HEK293 (cell line): ENCODE measurements at regions not wholly inside any gene's neighbourhood (a gene's known extent, or its start where the extent isn't known, plus 50 kb on each side); places are given as distances from the start of the nearest gene placed in this dataset.

Experiments
- ATF2 ChIP-seq: fragments of 450-650 bp; formaldehyde crosslinking; IDR thresholded peaks from 2 replicates; pipeline ENCODE4 v1.5.1; 2016; ENCODE audit warnings: missing biosample characterization, missing genetic modification characterization, low read depth
- GLI2 ChIP-seq: fragments of 450-650 bp; formaldehyde crosslinking; IDR thresholded peaks from 2 replicates; pipeline ENCODE4; 2017; ENCODE audit warnings: missing biosample characterization, missing genetic modification characterization, low read depth, borderline replicate concordance
- REST ChIP-seq: fragments of 450-650 bp; formaldehyde crosslinking; IDR thresholded peaks from 2 replicates; pipeline ENCODE4 v1.5.1; 2016; ENCODE audit warnings: missing biosample characterization, missing genetic modification characterization
- ZNF121 ChIP-seq: fragments of 450-650 bp; formaldehyde crosslinking; IDR thresholded peaks from 2 replicates; pipeline ENCODE4 v1.5.1; 2016; ENCODE audit warnings: missing biosample characterization, missing genetic modification characterization
- ZNF140 ChIP-seq: fragments of 450-650 bp; formaldehyde crosslinking; IDR thresholded peaks from 2 replicates; pipeline ENCODE4 v1.5.1; 2016; ENCODE audit warnings: missing biosample characterization, missing genetic modification characterization
- ZNF274 ChIP-seq, 2 experiments: fragments of 200-500 bp in 1 of 2; fragments of 450-650 bp in 1 of 2; sonication (Bioruptor generic) in 1 of 2; formaldehyde crosslinking in 1 of 2; IDR thresholded peaks; 2 replicates each; pipeline versions ENCODE4 v1.5.1 to v1.6.1; 2014 to 2016; ENCODE audit warnings: borderline replicate concordance in 1 of 2, inconsistent platforms in 1 of 2, low read length in 1 of 2, missing biosample characterization in 1 of 2, missing genetic modification characterization in 1 of 2
- ZNF514 ChIP-seq: fragments of 450-650 bp; formaldehyde crosslinking; IDR thresholded peaks from 2 replicates; pipeline ENCODE4 v1.5.1; 2016; ENCODE audit warnings: missing biosample characterization, missing genetic modification characterization
- TF ChIP-seq, protein P1 (sequence below): fragments of 450-650 bp; formaldehyde crosslinking; IDR thresholded peaks from 2 replicates; pipeline ENCODE4 v1.5.1; 2016; ENCODE audit warnings: missing biosample characterization, missing genetic modification characterization

- TF ChIP-seq, protein P1, sequence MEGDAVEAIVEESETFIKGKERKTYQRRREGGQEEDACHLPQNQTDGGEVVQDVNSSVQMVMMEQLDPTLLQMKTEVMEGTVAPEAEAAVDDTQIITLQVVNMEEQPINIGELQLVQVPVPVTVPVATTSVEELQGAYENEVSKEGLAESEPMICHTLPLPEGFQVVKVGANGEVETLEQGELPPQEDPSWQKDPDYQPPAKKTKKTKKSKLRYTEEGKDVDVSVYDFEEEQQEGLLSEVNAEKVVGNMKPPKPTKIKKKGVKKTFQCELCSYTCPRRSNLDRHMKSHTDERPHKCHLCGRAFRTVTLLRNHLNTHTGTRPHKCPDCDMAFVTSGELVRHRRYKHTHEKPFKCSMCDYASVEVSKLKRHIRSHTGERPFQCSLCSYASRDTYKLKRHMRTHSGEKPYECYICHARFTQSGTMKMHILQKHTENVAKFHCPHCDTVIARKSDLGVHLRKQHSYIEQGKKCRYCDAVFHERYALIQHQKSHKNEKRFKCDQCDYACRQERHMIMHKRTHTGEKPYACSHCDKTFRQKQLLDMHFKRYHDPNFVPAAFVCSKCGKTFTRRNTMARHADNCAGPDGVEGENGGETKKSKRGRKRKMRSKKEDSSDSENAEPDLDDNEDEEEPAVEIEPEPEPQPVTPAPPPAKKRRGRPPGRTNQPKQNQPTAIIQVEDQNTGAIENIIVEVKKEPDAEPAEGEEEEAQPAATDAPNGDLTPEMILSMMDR (tag by site-specific recombination) = no peak
- TF ChIP-seq ATF2 (tag by site-specific recombination) (no peak), ZNF121 (tag by site-specific recombination) (no peak), REST (tag by site-specific recombination) (no peak), ZNF274 (IDR thresholded peaks at IDR 0.05; ENCODE audit: low read length) (no peak), ZNF274 (tag by site-specific recombination; IDR thresholded peaks at IDR 0.05; ENCODE audit: borderline replicate concordance) (no peak), GLI2 (tag by site-specific recombination) (no peak), ZNF514 (tag by site-specific recombination) (no peak), ZNF140 (no peak)
Measured at GRCh38 chr4:84394386-84394785, 104.7 kb downstream of the NKX6-1 start.
